ENCODE measurements at regions not wholly inside any gene's neighbourhood (a gene's known extent, or its start where the extent isn't known, plus 50 kb on each side); places are given as distances from the start of the nearest gene placed in this dataset.

DNA sequence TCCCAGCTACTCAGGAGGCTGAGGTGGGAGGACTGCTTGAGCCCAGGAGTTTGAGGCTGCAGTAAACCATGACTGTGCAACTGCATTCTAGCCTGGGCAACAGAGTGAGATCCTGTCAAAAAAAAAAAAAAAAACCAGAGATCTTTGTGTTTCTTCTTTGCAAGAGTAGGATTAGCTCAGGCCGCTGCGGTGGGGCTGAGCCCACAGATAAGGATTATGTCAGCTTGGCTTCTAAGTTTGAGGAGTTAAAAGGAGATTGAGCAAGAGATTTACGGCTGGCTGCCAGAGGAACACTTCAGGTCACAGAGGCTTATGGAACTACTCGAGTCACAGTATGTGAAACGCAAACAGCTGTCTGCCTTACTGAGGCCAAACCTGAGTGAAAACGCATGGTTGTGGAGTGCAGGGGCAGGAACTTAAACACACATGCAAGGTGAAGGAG is 146.7 kb upstream of the L3MBTL4 start:
- TF ChIP-seq, protein P1, sequence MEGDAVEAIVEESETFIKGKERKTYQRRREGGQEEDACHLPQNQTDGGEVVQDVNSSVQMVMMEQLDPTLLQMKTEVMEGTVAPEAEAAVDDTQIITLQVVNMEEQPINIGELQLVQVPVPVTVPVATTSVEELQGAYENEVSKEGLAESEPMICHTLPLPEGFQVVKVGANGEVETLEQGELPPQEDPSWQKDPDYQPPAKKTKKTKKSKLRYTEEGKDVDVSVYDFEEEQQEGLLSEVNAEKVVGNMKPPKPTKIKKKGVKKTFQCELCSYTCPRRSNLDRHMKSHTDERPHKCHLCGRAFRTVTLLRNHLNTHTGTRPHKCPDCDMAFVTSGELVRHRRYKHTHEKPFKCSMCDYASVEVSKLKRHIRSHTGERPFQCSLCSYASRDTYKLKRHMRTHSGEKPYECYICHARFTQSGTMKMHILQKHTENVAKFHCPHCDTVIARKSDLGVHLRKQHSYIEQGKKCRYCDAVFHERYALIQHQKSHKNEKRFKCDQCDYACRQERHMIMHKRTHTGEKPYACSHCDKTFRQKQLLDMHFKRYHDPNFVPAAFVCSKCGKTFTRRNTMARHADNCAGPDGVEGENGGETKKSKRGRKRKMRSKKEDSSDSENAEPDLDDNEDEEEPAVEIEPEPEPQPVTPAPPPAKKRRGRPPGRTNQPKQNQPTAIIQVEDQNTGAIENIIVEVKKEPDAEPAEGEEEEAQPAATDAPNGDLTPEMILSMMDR (IDR thresholded peaks at IDR 0.05; ENCODE audit: insufficient read depth, low read depth, low read length) = no peak
- TF ChIP-seq EZH2 (IDR thresholded peaks at IDR 0.05; ENCODE audit: insufficient read depth, low read length) = no peak
